Panc1 (cell line): ENCODE measurements at regions not wholly inside any gene's neighbourhood (a gene's known extent, or its start where the extent isn't known, plus 50 kb on each side); places are given as distances from the start of the nearest gene placed in this dataset.

Experiments
- CTCF ChIP-seq: fragments of 450-650 bp; IDR thresholded peaks from 2 replicates; pipeline ENCODE4 v1.5.1; 2017; ENCODE audit warnings: mild to moderate bottlenecking
- TCF7L2 ChIP-seq: IDR thresholded peaks from 2 replicates; pipeline ENCODE4 v1.6.1; 2011; ENCODE audit warnings: mild to moderate bottlenecking, low read depth, low read length, inconsistent platforms

DNA sequence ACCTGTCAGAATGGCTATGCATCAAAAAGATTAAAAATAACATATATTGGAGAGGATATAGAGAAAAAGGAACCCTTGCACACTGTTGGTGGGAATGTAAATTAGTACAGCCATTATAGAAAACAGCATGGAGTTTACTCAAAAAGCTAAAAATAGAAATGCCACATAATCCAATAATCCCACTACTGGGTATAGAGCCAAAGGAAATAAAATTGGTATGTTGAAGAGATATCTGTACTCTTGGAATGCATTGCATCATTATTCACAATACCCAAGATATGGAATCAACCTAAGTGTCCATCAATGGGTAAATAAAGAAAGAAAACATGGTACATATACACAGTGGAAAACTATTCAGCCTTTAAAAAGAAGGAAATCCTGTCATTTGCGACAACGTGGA lies 77.2 kb downstream of the C1D start:
- TF ChIP-seq CTCF (no peak), TCF7L2 (no peak)
